Adrenal gland (tissue), 5 donors: ENCODE measurements at regions not wholly inside any gene's neighbourhood (a gene's known extent, or its start where the extent isn't known, plus 50 kb on each side); places are given as distances from the start of the nearest gene placed in this dataset.

Experiments used
- CTCF ChIP-seq, 6 experiments: fragments of 450-650 bp in 4 of 6; fragments of 200-600 bp in 2 of 6; sonication (generic) in 1 of 6; IDR thresholded peaks; 1 replicate in 5 of 6; 2 replicates in 1 of 6; pipeline versions ENCODE4 v1.5.1 to v1.8.0; 2016 to 2021; ENCODE audit warnings: antibody characterized with exemption in 6 of 6, mild to moderate bottlenecking in 2 of 6, moderate library complexity in 1 of 6
- POLR2A ChIP-seq, 2 donors: fragments of 450-650 bp; IDR thresholded peaks; one replicate each; pipeline ENCODE4 v1.6.1; 2017; ENCODE audit warnings: antibody characterized with exemption in 2 of 2, mild to moderate bottlenecking in 2 of 2, moderate library complexity in 1 of 2
- donor health status: DM: no; HTN: no; CAD: no.

GRCh38 chr11:92480499-92480898 is 255.9 kb downstream of the FAT3 start:
- TF ChIP-seq CTCF (IDR thresholded peaks at IDR 0.05) (no peak), POLR2A (IDR thresholded peaks at IDR 0.05) (no peak)
